A673 (cell line): ENCODE measurements at regions not wholly inside any gene's neighbourhood (a gene's known extent, or its start where the extent isn't known, plus 50 kb on each side); places are given as distances from the start of the nearest gene placed in this dataset.

Experiments used
- BruUV-seq: library from RNA; stranded (reverse); fragments of 400-500 nt; replicated peaks from 2 replicates; lab custom pipeline; 2021; lab: Mats Ljungman, UMichigan
- CTCF ChIA-PET: fragments of 300-600 bp; sonication (Branson Sonifier 250); formaldehyde crosslinking; loops from one replicate; lab custom pipeline; 2022; ENCODE audit warnings: antibody characterized with exemption; lab: Charles Lee
- POLR2A ChIA-PET: fragments of 300-600 bp; sonication (Branson Sonifier 250); formaldehyde crosslinking; loops from one replicate; lab custom pipeline; 2022; ENCODE audit warnings: antibody characterized with exemption; ENCODE audit not compliant: low non-redundant PET; lab: Charles Lee
- DNase-seq: peaks from one replicate; pipeline ENCODE4 v3.0.0-alpha.2; 2015; ENCODE audit warnings: low spot score
- H3K27ac ChIP-seq: fragments of 200-600 bp; sonication (generic); 2 replicates; pipeline ENCODE4 v1.5.1; 2016; ENCODE audit warnings: mixed run types, low read depth, mild to moderate bottlenecking, mixed read lengths, antibody characterized with exemption, low read length; ENCODE audit not compliant: poor library complexity, severe bottlenecking
- H3K27me3 ChIP-seq: fragments of 200-600 bp; sonication (generic); replicated peaks from 2 replicates; pipeline ENCODE4 v1.6.1; 2017; ENCODE audit warnings: mixed run types, low read depth, mild to moderate bottlenecking, mixed read lengths, antibody characterized with exemption, low read length; ENCODE audit not compliant: insufficient read depth, poor library complexity
- H3K36me3 ChIP-seq: fragments of 200-600 bp; sonication (generic); 2 replicates; pipeline ENCODE4 v1.6.1; 2016; ENCODE audit warnings: mixed run types, mild to moderate bottlenecking, mixed read lengths, antibody characterized with exemption, low read length; ENCODE audit not compliant: insufficient read depth, poor library complexity, severe bottlenecking
- H3K4me1 ChIP-seq: fragments of 200-600 bp; sonication (generic); 2 replicates; pipeline ENCODE4 v1.6.1; 2017; ENCODE audit warnings: mixed run types, mild to moderate bottlenecking, mixed read lengths, antibody characterized with exemption, low read length; ENCODE audit not compliant: insufficient read depth, poor library complexity, severe bottlenecking
- H3K4me3 ChIP-seq: fragments of 200-600 bp; sonication (generic); 2 replicates; pipeline ENCODE4 v1.5.1; 2016; ENCODE audit warnings: low read depth, mixed run types, mild to moderate bottlenecking, mixed read lengths, low read length; ENCODE audit not compliant: poor library complexity, severe bottlenecking
- H3K9me3 ChIP-seq: fragments of 200-600 bp; sonication (generic); 2 replicates; pipeline ENCODE4 v1.6.1; 2016; ENCODE audit warnings: mixed run types, low read depth, mild to moderate bottlenecking, mixed read lengths, antibody characterized with exemption, low read length; ENCODE audit not compliant: poor library complexity, severe bottlenecking
- EZH2 ChIP-seq: fragments of 200-600 bp; sonication (generic); IDR thresholded peaks from 2 replicates; pipeline ENCODE4 v1.6.1; 2017; ENCODE audit warnings: borderline replicate concordance, low read depth, mild to moderate bottlenecking, mixed read lengths, antibody characterized with exemption, low read length; ENCODE audit not compliant: poor library complexity, severe bottlenecking
- intact Hi-C: fragments of 100-400 bp; cut with micrococcal nuclease; formaldehyde crosslinking; loops from one replicate; pipeline ENCODE4 v1.10.0; 2022; ENCODE audit not compliant: unreplicated experiment
- TF ChIP-seq, protein P1 (sequence below): fragments of 300-800, 200-600 bp; sonication (generic); conservative IDR thresholded peaks from 2 replicates; pipeline ENCODE4 v1.5.1; 2017; ENCODE audit warnings: low read depth, mild to moderate bottlenecking, antibody characterized with exemption, low read length, moderate library complexity, mixed read lengths

DNA sequence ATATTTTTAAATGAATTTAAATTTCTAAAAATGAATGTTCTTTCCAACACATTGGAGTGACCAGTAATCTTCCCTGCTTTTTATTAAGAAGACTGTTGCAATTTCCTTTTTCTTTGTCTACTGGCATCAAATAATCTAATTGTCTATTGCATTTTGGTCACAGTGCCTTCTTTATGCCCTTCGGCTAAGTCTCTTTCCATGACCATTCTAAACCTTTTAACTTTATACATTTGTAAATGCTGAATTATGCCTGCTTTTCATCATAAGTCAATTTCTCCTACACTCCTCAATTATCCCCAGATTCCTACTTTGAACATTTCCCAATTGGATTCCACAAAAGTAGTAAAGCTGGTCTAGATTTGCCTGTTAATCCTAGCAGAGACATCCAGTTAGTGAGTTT lies 69.1 kb upstream of the HSF2 start:
- Histone ChIP-seq H3K27me3 (no peaks in the 10 kb centered on the region), H3K4me1 (no peaks in the 10 kb centered on the region), H3K9me3 (no peaks in the 10 kb centered on the region), H3K27ac (no peak overlapping the region), H3K36me3 (no peaks in the 10 kb centered on the region), H3K4me3 (no peak overlapping the region)
- DNase-seq: no peak
- POLR2A ChIA-PET: no interaction called here
- TF ChIP-seq, protein P1, sequence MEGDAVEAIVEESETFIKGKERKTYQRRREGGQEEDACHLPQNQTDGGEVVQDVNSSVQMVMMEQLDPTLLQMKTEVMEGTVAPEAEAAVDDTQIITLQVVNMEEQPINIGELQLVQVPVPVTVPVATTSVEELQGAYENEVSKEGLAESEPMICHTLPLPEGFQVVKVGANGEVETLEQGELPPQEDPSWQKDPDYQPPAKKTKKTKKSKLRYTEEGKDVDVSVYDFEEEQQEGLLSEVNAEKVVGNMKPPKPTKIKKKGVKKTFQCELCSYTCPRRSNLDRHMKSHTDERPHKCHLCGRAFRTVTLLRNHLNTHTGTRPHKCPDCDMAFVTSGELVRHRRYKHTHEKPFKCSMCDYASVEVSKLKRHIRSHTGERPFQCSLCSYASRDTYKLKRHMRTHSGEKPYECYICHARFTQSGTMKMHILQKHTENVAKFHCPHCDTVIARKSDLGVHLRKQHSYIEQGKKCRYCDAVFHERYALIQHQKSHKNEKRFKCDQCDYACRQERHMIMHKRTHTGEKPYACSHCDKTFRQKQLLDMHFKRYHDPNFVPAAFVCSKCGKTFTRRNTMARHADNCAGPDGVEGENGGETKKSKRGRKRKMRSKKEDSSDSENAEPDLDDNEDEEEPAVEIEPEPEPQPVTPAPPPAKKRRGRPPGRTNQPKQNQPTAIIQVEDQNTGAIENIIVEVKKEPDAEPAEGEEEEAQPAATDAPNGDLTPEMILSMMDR: no peak
- TF ChIP-seq EZH2: no peak
- intact Hi-C loops: no loop called here
- CTCF ChIA-PET: no interaction called here
- no TSS peak for BruUV-seq

DNA sequence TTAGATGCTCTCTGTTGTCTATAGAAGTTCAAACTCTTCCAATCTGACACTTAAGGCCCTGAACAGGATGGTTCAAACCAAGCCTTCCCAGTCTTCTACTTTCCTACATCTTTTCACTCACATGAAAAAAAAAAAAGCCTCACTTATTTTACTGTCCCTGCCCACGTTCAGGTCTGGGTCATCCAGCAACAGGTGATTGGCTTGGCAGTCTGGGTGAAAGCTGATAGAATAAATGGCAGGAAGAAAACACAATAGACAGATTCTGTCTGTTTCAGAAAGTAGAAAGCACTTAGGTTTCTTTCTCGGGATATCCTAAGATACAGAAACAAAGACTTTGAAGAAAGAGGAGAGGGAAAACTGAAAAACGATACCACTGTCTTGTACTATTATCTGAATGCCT lies 61.8 kb upstream of the HSF2 start:
- TF ChIP-seq, protein P1: no peak
- TF ChIP-seq EZH2: no peak
- no peaks in the 10 kb centered on the region for H3K36me3 ChIP-seq
- intact Hi-C loops: no loop called here
- H3K4me3 ChIP-seq: no peak overlapping the region
- ChIA-PET CTCF (no interaction called here), POLR2A (no interaction called here)
- no peak for DNase-seq
- no TSS peak for BruUV-seq
- no peaks in the 10 kb centered on the region for H3K4me1 ChIP-seq
- H3K27ac ChIP-seq: no peak overlapping the region
- H3K27me3 ChIP-seq: peaks cover 10% of the 10 kb centered on the region
- no peaks in the 10 kb centered on the region for H3K9me3 ChIP-seq

- peaks cover 13% of the 10 kb centered on the region for H3K27me3 ChIP-seq
- no TSS peak for BruUV-seq
- POLR2A ChIA-PET: no interaction called here
These were observed 59.8 kb upstream of the HSF2 start for GRCh38 chr6:122339661-122340060.

More at GRCh38 chr6:122339661-122340060, 59.8 kb upstream of the HSF2 start:
- no peaks in the 10 kb centered on the region for H3K4me1 ChIP-seq
- no peak overlapping the region for H3K4me3 ChIP-seq
- H3K36me3 ChIP-seq: no peaks in the 10 kb centered on the region
- CTCF ChIA-PET: no interaction called here
- TF ChIP-seq, protein P1: no peak
- no peak for TF ChIP-seq EZH2
- no peak overlapping the region for H3K27ac ChIP-seq
- H3K9me3 ChIP-seq: no peaks in the 10 kb centered on the region
- no peak for DNase-seq
- intact Hi-C loops: no loop called here
